Stimulated activated CD4-positive, alpha-beta T cell treated with anti-CD3 and anti-CD28 coated beads, Interleukin-1b, Interleukin-23, amount 100 ng/mL, for 48 hours (primary cell): ENCODE measurements at regions not wholly inside any gene's neighbourhood (a gene's known extent, or its start where the extent isn't known, plus 50 kb on each side); places are given as distances from the start of the nearest gene placed in this dataset.
"Not testable (repeated sequence)": the region's sequence is repeated elsewhere in the genome, so short reads cannot be mapped to it uniquely, and the experiment has no call there.

Source experiments
- DNase-seq: peaks from one replicate; pipeline ENCODE4 v3.0.0-alpha.2; 2020

DNA sequence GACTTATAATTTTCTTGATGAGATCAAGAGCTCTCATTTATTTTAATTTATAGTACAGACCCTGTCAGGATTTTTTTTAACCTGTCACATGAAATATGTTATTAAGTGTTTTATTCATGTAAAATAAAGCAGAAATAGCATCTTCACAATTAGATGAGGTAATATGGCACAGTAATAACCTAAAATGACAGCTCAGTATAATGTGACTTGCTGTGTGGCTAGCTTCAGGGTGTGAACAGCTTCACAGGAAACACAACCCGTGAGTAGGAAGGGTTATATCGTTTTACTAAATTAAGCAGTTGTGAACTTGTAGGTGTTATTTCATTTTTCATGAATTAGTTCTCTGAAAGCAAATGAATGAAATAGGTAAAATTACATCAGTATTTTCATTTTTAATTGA is 366.9 kb upstream of the CHORDC1 start:
- no peak for DNase-seq

GRCh38 chr11:90587896-90588295 is 365.0 kb upstream of the CHORDC1 start:
- DNase-seq: no peak

- no peak for DNase-seq
These were observed 362.6 kb upstream of the CHORDC1 start for GRCh38 chr11:90585491-90585890.

DNA sequence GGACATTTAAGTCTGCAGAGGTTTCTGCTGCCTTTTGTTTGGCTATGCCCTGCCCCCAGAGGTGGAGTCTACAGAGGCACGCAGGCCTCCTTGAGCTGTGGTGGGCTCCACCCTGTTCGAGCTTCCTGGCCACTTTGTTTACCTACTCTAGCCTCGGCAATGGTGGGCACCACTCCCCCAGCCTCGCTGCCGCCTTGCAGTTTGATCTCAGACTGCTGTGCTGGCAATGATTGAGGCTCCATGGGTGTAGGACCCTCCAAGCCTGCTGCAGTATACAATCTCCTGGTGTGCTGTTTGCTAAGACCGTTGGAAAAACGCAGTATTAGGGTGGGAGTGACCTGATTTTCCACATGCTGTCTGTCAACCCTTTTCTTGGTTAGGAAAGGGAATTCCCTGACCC is 360.1 kb upstream of the CHORDC1 start:
- DNase-seq: not testable (repeated sequence)

DNA sequence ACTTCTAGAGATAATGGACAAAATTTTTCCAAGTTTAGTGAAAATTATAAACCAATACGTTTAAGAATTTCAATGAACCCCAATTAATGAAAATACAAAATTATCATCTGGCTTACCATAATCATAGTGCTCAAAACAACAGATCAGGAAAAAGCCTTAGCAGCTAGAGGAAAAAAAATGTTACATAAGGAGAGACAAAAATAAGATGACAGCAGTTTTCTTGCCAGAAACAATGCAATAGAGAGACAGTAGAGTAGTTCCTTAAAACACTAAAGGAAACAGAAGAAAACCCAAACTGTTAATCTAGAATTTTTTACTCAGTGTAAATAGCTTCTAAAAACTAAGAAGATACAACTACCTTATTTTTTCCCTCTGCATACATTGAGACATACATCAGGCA is 341.7 kb upstream of the CHORDC1 start:
- no peak for DNase-seq

- no peak for DNase-seq
These were observed 335.5 kb upstream of the CHORDC1 start for GRCh38 chr11:90558328-90558865.

DNA sequence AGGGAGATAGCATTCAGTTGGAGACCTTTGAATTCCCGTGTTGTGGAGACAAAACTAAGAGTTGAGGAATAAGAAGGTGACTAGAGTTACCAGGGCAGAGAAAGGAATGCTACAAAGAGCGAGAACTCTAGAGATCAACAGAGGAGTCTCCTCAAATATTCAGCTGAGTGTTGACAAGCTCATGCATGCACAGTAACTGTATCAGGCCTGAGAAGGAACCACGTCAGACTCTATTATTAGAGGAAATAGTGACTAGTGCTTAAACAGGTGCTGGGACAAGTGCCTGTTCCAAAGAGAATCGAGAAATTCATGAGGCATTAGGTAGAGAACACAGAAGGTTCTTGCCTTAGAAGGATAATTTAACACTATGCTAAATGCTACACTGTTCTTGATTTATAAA is 333.8 kb upstream of the CHORDC1 start:
- no peak for DNase-seq

DNA sequence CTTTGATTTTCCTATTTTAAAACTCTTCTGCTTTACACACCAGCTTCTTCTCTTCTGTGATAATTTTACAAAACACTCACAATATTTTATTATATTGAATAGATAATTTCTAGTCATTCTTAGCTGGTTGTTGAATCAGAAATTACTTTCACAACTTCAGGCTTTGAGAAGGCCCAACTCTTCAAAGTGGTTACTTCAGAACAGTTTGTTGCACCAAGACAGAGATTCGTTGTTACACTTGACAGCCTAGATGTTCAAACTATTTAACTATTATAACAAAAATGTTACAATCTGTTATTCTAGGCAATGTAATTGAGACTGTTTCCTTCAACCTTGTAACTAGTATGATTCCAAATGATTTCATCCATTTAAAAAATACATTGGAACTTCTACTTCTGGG is 333.2 kb upstream of the CHORDC1 start:
- no peak for DNase-seq

GRCh38 chr11:90555477-90555876 is 332.6 kb upstream of the CHORDC1 start:
- no peak for DNase-seq

- DNase-seq: no peak
These were observed 319.2 kb upstream of the CHORDC1 start for GRCh38 chr11:90542092-90542491.

- DNase-seq: no peak
These were observed 313.5 kb upstream of the CHORDC1 start for GRCh38 chr11:90536301-90536700.

DNA sequence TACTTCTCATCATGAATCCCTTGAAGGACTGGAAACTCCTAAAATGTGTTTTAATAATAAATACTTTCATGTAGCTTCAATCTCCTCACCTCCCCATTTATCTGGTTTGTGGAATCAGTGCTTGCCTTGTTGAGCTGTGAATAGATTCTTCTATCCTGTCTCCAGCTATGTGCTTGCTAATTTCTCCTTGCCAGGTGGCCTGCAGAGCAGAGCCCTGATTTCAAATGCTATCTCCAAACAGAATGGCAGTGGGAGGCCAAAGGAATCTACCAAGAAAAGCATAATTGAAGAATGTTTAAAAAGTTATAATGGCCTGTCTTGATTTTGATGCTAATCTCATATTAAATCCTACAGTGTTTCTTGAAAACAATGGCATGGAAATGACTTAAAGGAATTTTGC is 309.3 kb upstream of the CHORDC1 start:
- DNase-seq: no peak

DNA sequence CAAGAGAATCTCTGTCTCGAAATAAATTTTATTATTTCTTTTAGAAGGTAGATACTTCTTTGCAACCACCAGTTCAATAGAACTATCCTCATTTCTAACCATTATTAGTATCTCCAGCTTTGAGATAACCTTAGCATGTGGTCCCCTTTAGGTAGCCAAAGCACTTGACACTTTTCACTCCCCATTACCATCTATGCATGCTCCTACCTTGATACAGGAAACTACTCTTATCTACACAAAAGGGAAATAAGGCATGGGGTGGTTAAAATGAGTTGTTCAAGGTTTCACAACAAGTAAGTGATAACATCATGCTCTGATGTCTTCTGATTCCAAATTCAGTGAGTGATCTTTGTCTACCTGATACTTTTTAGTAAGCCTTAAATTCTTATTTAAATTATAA is 308.2 kb upstream of the CHORDC1 start:
- no peak for DNase-seq

DNA sequence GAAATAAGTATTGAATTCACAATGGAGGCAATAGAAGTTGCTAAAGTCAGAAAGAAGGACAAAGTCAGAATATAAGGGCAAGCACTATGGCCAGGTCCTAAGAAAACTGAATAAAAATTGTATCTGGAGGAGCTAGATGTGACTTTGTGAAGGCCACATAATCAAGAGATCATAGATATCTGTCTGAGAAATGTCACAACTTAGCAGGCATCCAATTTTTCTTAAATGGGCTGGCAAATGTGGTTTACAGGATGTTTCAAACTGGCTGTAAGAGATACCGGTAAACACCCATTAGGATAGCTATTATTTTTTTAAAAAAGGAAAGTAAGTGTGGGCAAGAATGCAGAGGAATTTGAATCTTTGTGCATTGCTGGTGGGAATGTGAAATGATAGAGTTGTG is 303.1 kb upstream of the CHORDC1 start:
- no peak for DNase-seq

- DNase-seq: no peak
These were observed 290.0 kb upstream of the CHORDC1 start for GRCh38 chr11:90512846-90513245.

DNA sequence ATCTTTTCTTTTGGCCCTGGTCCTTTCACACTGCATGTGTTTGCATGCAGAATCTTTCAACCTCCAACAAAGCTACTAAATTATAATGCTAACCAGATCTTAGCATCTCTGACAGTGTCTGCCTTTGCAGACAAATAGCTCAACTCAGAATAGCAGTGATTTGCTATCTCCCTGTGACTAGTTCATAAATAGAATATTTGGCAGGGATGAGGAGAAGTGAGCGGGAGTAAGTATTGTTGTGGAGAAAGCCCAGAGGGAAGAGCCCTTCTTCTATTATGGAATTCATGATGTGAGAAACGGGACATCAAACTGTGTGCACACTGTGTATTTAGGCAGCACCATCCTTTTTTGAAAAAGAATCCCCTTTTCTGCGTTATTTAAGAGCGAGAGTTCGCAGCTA is 288.0 kb upstream of the CHORDC1 start:
- no peak for DNase-seq

DNA sequence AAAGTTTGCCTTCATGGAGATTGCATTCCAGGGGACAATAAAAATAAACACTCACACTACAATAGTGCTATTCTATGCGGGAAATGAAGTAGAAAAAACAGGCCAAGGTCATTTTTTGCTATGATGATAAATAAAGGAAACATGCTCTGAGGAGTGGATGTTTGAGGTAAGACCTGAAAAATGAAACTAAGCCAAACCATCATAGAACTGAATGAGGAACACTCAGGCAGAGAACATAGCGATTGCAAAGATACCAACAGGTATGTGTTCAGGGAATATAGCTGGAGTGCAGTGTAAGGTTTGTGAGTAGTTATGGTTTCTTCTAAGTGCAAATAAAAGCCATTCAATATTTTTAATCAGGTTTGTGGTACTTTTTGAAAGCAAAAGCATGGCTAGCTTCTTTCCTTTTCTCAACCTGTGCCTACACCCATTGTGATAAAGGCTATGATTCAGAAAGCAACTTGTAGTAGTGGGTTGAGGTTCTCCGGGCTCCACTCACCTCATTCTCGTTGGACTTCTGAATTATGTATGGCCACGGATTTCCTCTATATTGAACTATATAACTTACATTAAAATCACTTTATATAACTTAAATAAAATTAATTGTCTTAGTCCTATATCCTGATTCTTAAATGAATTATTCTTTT is 278.2 kb upstream of the CHORDC1 start:
- no peak for DNase-seq

DNA sequence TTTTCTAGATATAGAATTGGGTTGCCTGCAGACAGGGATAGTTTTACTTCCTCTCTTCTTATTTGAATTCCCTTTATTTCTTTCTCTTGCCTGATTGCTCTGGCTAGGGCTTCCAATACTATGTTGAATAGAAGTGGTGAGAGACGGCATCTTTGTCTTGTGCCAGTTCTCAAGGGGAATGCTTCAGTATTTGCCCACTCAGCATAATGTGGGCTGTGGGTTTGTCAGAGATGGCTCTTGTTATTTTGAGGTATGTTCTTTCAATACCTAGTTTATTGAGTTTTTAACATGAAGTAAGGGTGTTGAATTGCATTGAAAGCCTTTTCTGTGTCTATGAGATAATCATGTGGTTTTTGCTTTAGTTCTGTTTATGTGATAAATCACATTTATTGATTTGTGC is 273.9 kb upstream of the CHORDC1 start:
- DNase-seq: no peak

DNA sequence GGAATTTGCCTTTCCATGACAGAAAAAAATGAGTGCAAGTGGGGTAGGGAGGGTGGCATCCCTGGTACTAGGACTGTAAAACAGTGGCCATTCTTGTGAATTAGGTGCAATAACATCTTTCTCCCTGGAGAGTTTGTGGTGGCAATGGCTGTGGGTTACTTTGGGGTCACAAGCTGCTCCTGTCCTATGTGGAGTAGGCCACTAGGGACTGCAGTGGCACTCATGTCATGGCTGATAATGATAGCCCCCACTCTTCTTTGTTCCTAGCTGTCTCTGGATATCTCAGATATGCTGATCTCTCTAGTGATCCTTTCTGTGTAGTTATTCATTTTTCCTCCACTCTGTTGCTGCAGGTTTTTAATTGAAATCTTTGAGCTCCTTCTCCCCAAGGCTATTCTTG is 270.5 kb upstream of the CHORDC1 start:
- no peak for DNase-seq

DNA sequence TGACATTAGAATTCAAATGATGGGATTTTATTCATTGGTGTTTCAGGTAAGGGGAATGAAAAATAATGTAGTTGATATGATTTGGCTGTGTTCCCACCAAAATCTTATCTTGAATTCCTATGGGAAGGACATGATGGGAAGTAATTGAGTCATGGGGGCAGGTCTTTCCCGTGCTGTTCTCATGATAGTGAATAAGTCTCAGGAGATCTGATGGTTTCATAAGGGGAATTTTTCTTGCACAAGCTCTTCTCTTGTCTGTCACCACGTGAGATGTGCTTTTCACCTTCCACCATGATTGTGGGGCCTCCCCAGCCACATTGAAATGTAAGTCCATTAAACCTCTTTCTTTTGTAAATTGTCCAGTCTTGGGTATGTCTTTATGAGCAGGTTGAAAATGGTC is 268.6 kb upstream of the CHORDC1 start:
- no peak for DNase-seq

DNA sequence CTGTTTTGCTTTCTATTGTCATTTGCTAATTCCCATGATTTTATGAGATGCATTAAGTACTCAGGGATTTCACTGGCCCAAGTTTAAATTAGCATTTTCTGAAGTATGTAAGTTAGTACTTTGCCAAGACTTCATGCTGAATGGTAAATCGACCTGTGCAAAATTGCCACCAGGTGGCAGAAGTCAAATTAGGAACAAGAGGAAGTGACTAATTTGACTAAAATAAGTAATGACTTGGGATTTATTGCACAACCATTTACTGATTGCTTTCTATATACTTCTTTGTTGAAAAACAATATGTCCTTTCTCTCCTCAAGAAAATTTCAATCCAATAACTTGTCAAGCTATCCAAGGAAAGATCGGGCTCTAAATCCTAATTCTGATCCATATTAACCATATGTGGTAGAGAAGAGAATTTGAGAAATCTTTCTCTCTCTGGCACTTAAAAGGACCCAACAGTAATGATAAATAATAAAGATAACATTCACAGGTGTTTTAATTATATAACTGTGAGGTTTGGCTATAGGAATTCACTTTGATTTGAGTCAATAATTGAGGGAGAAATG is 253.7 kb upstream of the CHORDC1 start:
- DNase-seq: peak; percentile 13

GRCh38 chr11:90468923-90469322 is 246.1 kb upstream of the CHORDC1 start:
- DNase-seq: no peak

DNA sequence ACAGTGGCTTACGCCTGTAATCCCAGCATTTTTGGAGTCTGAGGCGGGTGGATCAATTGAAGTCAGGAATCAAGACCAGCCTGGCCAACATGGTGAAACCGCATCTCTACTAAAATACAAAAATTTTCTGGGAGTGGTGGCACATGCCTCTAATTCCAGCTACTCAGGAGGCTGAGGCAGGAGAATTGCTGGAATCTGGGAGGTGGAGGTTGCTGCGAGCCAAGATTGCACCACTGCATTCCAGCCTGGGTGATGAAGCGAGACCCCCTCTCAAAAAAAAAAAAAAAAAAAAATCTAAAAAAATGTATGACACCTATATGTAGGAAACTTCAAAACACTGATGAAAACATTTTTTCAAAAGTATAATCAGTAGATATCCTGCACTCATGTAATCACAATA is 242.7 kb upstream of the CHORDC1 start:
- DNase-seq: no peak

DNA sequence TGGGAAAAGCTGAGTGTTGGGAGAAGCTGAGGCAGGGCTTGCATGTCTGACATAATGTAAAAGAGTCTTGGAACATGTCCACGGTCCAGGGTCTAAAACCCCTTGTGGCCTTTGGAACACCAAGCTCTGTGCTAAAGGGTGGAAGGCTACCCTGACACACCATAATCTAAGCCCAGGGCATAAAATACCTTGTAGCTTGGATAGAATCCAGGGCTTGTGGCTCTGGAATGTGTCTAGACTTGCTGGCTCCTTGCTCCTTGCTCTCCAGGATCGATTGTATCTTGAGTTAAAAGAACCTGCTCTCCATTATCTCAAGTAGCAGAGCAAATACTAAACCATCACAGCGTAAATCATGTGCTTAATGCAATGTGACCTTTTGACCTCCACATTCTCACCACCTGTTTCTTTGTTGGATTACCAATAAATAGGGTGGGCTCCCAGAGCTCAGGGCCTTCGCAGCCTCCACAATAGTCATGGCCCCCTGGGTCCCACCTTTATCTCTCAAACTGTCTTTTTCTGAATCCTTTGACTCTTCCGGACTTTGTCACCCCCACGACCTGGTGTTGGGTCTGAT is 232.6 kb upstream of the CHORDC1 start:
- DNase-seq: not testable (repeated sequence)

DNA sequence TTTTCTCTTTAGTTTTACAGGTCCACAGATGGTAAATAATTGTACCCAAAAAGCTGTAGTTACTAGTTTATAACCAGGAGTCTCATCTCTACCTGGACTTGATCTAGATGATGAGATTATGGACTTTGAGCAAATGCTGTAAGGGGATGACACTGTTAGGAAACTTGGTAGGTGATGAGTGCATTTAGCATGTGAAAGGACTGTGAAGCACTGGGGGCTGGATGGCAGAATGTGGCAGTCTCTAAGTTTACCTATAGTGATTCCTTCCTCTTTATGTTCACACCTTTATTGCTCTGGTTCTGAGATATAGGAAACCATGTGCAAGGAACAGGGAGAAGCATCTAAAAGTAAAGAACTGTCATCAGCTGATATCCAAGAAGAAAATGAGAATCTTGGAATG is 230.7 kb upstream of the CHORDC1 start:
- no peak for DNase-seq
